ENCODE measurements at regions not wholly inside any gene's neighbourhood (a gene's known extent, or its start where the extent isn't known, plus 50 kb on each side); places are given as distances from the start of the nearest gene placed in this dataset.

DNA sequence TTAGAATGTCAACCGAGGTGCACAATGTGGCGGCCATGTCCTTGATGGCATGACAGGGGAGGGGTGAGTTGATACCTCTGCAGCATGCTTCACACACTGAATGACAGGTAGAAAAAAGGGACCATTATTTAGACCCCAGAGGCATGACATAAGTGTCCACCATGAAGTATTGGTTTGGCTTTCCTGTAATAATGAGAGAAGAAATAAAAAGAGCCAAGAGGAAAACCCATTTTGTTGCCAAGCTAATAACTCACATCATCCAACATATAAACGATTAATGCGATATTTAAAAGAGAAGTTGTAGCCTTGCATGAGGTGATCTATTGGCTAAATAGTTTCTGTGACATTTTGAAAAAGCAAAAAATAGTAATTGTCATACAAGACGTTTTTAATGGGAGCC, 343.4 kb downstream of the LRIG3 start:
- H3K9me3 Mint-ChIP-seq, result peaks cover 3% of the 10 kb centered on the region
- DNase-seq (no peak), ATAC-seq (no peak)
- peaks cover 2% of the 10 kb centered on the region for H3K27me3 Mint-ChIP-seq (ENCODE audit: low read depth)
- no peaks in the 10 kb centered on the region for H3K4me1 Mint-ChIP-seq (ENCODE audit: low read depth)
- no peak overlapping the region for H3K4me3 Mint-ChIP-seq
- no peaks in the 10 kb centered on the region for H3K36me3 Mint-ChIP-seq (ENCODE audit: insufficient read depth)

DNA sequence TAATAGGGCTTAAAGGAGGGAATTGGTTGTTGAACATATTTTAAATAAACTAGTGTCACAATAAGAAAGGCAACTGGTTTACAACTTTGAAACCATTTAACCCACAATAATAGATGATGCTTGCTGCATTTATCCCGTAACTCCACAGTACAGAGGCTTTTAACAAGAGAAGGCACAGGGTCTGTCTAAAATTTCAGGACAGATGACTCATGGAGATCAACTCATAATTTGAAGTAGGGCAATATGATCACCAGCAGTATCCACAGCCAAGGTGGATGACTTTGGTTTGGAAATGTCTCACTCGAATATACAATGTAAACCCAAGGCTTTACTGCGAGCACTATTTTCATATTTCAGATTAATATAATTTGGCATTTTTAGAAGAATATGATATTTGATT, 340.2 kb downstream of the LRIG3 start:
- Mint-ChIP-seq H3K27me3 (ENCODE audit: low read depth) (peaks cover 2% of the 10 kb centered on the region), H3K4me3 (no peak overlapping the region), H3K36me3 (ENCODE audit: insufficient read depth) (no peaks in the 10 kb centered on the region), H3K4me1 (ENCODE audit: low read depth) (no peaks in the 10 kb centered on the region), H3K9me3 (peaks cover 3% of the 10 kb centered on the region)
- DNase-seq (no peak), ATAC-seq (no peak)

DNA sequence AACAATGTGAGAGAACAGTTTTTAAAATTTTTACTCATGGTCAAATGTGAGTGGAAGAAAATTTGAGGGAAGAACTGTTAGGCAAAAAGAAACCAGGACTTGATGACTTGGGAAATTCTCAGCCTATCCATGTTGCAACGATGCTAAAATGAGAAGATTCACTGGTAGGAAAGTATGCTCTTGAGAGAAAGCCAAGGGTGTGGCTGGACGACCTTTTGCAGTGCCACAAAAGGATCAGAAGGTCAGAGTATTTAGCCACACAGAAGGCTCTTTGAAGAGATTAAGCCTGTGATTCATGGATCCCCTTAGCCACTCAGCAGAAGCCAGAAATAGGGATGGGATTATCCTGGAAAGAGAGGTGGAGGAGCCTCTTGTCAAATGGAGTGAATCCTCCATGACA, 336.8 kb downstream of the LRIG3 start:
- H3K9me3 Mint-ChIP-seq, result no peaks in the 10 kb centered on the region

DNA sequence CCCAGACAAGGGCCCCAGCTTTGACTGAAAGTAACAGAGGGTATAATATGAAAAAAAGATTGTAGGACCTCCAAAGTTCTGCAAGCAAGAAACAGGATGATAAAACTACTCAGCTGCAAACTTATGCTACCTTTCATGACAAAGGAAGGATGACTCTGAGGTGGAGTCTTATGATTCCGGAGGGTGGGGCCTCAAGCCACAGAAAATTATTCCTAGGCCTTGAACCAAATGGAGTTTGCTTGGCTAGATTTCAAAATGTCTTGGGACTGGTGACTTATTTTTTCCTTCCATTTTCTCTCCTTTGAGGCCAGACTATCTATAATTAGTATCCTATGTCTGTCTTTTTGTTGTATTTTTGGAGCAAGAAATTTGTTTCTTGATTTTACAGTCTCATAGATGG, 336.4 kb downstream of the LRIG3 start:
- H3K4me1 Mint-ChIP-seq (ENCODE audit: low read depth), result no peaks in the 10 kb centered on the region
- no peaks in the 10 kb centered on the region for H3K36me3 Mint-ChIP-seq (ENCODE audit: insufficient read depth)
- ATAC-seq, result no peak
- no peak overlapping the region for H3K4me3 Mint-ChIP-seq
- no peaks in the 10 kb centered on the region for H3K9me3 Mint-ChIP-seq
- H3K27me3 Mint-ChIP-seq (ENCODE audit: low read depth), result no peaks in the 10 kb centered on the region
- no peak for DNase-seq

More for the DNA sequence above, 336.8 kb downstream of the LRIG3 start:
- no peak overlapping the region for H3K4me3 Mint-ChIP-seq
- DNase-seq (no peak), ATAC-seq (no peak)
- no peaks in the 10 kb centered on the region for H3K4me1 Mint-ChIP-seq (ENCODE audit: low read depth)
- no peaks in the 10 kb centered on the region for H3K36me3 Mint-ChIP-seq (ENCODE audit: insufficient read depth)
- no peaks in the 10 kb centered on the region for H3K27me3 Mint-ChIP-seq (ENCODE audit: low read depth)

DNA sequence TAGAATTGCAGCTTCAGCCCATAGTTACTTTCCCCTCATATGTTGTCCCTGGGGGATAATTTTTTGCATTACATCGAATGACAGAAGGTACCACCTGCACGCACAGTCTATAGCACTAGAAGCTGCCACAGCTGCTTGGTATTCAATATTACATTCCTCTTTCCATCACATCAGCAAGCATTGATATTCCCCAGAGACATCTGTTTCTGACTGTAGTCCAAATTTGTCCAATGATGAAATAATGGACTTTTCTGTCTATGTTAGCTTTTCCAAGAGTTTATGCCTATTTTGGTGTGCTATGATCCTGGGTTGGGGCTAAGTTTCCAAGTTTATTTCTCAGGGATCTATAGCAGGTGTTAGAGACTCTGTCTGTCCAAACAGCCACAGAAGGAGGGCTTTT, 335.4 kb downstream of the LRIG3 start:
- ATAC-seq (no peak), DNase-seq (no peak)
- Mint-ChIP-seq H3K27me3 (ENCODE audit: low read depth) (no peaks in the 10 kb centered on the region), H3K36me3 (ENCODE audit: insufficient read depth) (no peaks in the 10 kb centered on the region), H3K4me3 (no peak overlapping the region), H3K4me1 (ENCODE audit: low read depth) (no peaks in the 10 kb centered on the region), H3K9me3 (no peaks in the 10 kb centered on the region)

DNA sequence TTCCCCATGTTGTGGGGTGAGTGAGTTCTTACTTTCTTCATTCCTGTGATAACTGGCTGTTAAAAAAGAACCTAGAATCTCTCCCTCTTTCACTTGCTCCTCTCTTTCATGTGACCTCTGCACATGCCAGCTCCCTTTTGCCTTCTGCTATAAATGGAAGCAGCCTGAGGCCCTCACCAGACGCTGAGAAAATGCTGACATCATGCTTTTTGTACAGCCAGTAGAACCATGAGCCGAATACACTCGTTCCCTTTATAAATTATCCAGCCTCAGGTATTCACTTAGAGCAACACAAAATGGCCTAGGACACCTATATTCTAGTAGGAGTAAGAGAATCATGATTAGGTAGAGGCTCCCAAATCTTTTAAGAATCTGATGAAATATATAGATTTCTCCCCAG, 333.5 kb downstream of the LRIG3 start:
- no peaks in the 10 kb centered on the region for H3K4me1 Mint-ChIP-seq (ENCODE audit: low read depth)

DNA sequence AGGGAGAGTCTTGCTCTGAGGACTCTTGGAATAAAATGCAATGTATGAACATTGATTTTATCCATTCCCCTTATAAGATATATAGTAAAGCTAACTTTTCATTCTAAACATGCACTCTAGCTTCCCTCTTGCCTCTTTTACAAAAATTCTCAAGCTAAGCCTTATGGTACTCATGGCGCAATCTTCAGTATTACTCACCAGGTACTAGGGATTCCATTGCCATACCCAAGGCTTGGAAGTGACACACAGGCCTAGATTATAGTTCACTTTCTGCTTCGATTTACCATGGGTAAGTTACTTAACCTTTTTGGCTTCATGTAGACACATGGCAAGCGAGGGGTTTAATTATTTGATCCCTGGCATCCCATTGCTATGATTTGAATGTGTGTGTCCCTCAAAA, 331.5 kb downstream of the LRIG3 start:
- H3K36me3 Mint-ChIP-seq (ENCODE audit: insufficient read depth), result no peaks in the 10 kb centered on the region
- H3K4me3 Mint-ChIP-seq, result no peak overlapping the region
- no peak for DNase-seq
- ATAC-seq, result no peak
- no peaks in the 10 kb centered on the region for H3K27me3 Mint-ChIP-seq (ENCODE audit: low read depth)
- H3K4me1 Mint-ChIP-seq (ENCODE audit: low read depth), result no peaks in the 10 kb centered on the region
- no peaks in the 10 kb centered on the region for H3K9me3 Mint-ChIP-seq

More for the DNA sequence above, 333.5 kb downstream of the LRIG3 start:
- Mint-ChIP-seq H3K36me3 (ENCODE audit: insufficient read depth) (no peaks in the 10 kb centered on the region), H3K9me3 (no peaks in the 10 kb centered on the region), H3K4me3 (no peak overlapping the region), H3K27me3 (ENCODE audit: low read depth) (no peaks in the 10 kb centered on the region)
- ATAC-seq (no peak), DNase-seq (no peak)

DNA sequence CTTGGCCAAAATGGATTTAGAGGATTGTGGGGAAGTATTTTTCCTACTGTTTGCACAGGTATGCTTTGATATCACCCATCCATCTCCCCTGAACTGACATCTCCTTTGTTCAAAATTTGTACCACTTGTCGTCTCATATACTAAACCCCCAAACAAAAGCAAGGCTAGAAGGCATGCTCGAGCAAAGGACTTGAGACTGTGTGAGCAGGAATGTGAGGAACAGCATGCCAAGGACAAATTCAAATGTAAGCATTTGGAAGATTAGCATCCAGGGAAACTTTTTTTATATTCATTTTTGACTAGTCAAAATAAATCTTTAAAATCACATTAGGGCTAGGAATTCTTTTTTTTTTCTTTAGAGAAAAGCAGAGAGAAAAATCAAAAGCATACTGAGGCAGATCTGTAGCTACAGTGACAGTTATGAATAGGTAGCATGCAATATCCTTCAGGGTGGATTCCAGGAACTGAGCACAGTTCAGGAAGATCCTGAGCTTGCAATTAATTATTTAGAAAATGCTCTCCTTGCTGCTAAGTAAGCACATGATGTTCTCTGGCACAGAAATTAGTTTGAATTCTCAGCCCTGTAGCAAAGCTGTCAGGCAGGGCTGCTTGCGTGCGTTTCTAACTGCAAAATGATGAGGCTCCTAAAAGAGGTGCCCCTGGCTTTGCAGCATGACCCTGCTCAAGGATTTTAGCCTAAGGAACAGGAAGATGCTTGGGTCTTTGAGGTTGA, 327.7 kb downstream of the LRIG3 start:
- peaks cover 4% of the 10 kb centered on the region for H3K9me3 Mint-ChIP-seq
- no peak overlapping the region for H3K4me3 Mint-ChIP-seq
- no peak for ATAC-seq
- no peaks in the 10 kb centered on the region for H3K36me3 Mint-ChIP-seq (ENCODE audit: insufficient read depth)
- H3K27me3 Mint-ChIP-seq (ENCODE audit: low read depth), result peaks cover 2% of the 10 kb centered on the region
- no peak for DNase-seq
- H3K4me1 Mint-ChIP-seq (ENCODE audit: low read depth), result no peaks in the 10 kb centered on the region

DNA sequence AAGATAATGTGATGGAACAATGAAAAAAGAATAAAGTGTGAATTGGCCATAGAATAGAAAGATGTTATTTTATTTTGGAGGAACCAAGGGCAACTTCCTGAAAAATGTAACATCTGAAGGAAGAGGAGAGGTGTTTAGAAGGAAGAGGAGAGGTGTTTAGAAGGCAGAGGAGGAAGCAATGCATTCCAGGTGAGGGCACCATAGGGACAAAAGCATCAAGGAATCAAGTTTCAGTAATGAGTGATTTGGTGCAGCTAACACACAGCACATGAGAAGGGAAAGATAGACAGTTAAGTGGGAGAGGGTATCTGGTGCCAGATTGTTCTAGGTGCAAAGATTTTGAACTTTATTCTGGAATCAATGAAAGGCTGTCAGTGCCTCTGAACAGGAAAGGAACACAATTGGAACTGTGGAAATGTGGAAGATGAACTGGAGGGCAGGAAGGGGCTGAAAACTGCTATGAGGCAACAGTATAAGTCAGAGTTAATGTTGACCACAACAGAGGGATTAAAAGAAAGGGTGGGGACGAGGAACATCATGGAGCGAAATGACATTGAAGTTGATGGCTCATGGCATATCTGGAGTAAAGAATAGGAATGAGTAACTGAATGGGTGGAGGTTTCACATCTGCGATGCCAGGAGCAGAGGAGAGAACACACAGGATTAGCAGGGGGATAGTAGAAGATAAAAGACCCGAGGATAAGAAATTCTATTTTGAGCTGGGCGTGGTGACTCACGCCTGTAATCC, 326.6 kb downstream of the LRIG3 start:
- peaks cover 7% of the 10 kb centered on the region for H3K9me3 Mint-ChIP-seq
- H3K27me3 Mint-ChIP-seq (ENCODE audit: low read depth), result peaks cover 2% of the 10 kb centered on the region
- no peaks in the 10 kb centered on the region for H3K36me3 Mint-ChIP-seq (ENCODE audit: insufficient read depth)
- DNase-seq (no peak), ATAC-seq (no peak)
- no peaks in the 10 kb centered on the region for H3K4me1 Mint-ChIP-seq (ENCODE audit: low read depth)
- no peak overlapping the region for H3K4me3 Mint-ChIP-seq

DNA sequence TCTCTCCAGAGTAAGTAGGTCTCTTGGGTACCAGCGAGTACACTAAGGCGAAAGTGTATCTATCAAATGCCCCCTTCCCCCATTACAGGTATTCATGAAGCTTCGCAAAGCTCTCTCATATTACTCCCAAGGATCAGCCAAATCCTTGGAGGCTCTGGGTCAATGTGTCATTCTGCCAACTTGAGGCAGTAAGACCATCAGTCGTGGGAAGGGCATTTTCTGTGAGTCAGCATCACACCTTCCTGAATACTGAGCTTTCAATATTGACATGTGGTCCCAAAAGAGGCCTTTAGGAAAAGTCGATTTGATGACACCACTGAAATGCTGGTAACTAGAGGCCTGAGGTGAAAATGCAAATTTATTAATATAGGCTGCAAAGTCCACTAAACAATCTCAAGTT, 323.9 kb downstream of the LRIG3 start:
- DNase-seq (no peak), ATAC-seq (no peak)
- H3K4me1 Mint-ChIP-seq (ENCODE audit: low read depth), result no peaks in the 10 kb centered on the region
- H3K9me3 Mint-ChIP-seq, result peaks cover 10% of the 10 kb centered on the region
- no peak overlapping the region for H3K4me3 Mint-ChIP-seq
- H3K27me3 Mint-ChIP-seq (ENCODE audit: low read depth), result peaks cover 2% of the 10 kb centered on the region
- H3K36me3 Mint-ChIP-seq (ENCODE audit: insufficient read depth), result no peaks in the 10 kb centered on the region

DNA sequence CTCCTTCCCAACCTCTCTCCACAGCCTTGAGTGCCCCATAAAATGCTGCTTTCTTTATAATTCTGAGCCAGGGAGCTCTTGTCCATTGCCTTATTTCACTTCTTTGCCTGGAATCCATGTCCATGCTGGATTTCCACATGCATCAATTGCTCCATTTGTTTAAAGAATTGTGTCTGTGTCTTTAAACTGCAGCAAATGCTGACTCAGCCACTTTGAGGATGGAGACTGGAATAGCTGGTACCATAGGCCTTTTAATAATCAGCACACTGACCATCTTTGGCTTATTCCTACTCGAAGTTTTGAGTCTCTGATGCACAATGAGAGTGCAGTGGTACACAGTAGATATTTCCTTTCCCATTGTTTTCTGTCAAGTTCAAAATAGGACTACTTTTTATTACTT, 318.8 kb downstream of the LRIG3 start:
- Mint-ChIP-seq H3K4me1 (ENCODE audit: low read depth) (no peaks in the 10 kb centered on the region), H3K4me3 (no peak overlapping the region), H3K9me3 (peaks cover 18% of the 10 kb centered on the region), H3K27me3 (ENCODE audit: low read depth) (peaks cover 2% of the 10 kb centered on the region), H3K36me3 (ENCODE audit: insufficient read depth) (no peaks in the 10 kb centered on the region)
- ATAC-seq (no peak), DNase-seq (no peak)

DNA sequence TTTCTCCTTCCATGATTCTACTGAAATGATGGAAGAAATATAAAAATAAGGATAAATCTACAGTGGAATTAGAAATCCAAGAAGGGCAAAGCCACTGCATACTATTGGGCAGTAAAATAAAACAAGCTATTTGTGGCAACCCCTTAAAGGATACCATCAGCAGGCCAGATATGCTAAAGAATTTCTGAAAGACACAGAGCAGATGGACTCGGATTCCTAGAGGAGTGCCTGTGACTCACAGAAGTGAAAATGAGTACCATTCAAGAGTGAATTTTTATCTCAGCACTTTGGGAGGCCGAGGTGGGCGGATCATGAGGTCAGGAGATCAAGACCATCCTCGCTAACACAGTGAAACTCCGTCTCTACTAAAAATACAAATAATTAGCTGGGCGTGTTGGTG, 318.1 kb downstream of the LRIG3 start:
- H3K4me1 Mint-ChIP-seq (ENCODE audit: low read depth), result no peaks in the 10 kb centered on the region
- peaks cover 2% of the 10 kb centered on the region for H3K27me3 Mint-ChIP-seq (ENCODE audit: low read depth)
- H3K4me3 Mint-ChIP-seq, result no peak overlapping the region
- ATAC-seq (no peak), DNase-seq (no peak)
- H3K9me3 Mint-ChIP-seq, result peaks cover 17% of the 10 kb centered on the region
- no peaks in the 10 kb centered on the region for H3K36me3 Mint-ChIP-seq (ENCODE audit: insufficient read depth)

DNA sequence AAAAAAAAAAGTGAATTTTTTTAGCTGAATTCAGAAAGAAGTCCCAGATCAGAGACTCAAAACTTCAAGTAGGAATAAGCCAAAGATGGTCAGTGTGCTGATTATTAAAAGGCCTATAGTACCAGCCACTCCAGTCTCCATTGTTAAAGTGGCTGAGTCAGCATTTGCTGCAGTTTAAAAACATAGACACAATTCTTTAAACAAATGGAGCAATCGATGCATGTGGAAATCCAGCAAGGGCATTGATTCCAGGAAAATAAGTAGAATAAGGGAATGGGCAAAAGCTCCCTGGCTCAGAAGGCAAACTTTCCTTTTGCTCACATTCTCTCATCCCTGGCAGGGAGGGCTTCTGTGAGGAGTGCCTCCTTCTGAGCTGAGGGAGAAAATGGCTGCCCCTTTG, 317.6 kb downstream of the LRIG3 start:
- no peaks in the 10 kb centered on the region for H3K36me3 Mint-ChIP-seq (ENCODE audit: insufficient read depth)
- H3K4me1 Mint-ChIP-seq (ENCODE audit: low read depth), result no peaks in the 10 kb centered on the region
- DNase-seq (no peak), ATAC-seq (no peak)
- H3K27me3 Mint-ChIP-seq (ENCODE audit: low read depth), result no peaks in the 10 kb centered on the region
- no peak overlapping the region for H3K4me3 Mint-ChIP-seq
- H3K9me3 Mint-ChIP-seq, result peaks cover 14% of the 10 kb centered on the region

DNA sequence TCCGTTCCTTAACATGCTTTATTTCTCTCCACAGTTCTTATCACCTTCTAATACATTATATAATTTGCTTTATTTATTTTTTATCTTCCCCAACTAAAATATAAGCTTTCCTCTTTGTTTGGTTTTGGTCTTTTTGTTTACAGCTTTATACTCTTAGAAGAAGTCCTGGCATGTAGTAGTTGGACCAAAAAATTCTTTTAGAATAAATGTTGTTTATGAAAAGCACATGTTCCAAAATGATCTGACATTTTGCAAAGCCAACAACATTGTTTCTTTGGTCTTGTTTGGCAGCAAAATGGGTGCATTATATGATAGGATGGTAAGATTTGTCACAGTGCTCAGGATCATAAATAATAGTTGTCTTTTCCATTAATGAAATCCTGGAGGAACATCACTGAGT, 312.5 kb downstream of the LRIG3 start:
- no peaks in the 10 kb centered on the region for H3K4me1 Mint-ChIP-seq (ENCODE audit: low read depth)
- H3K36me3 Mint-ChIP-seq (ENCODE audit: insufficient read depth), result no peaks in the 10 kb centered on the region
- H3K4me3 Mint-ChIP-seq, result no peak overlapping the region
- ATAC-seq (no peak), DNase-seq (no peak)
- peaks cover 2% of the 10 kb centered on the region for H3K27me3 Mint-ChIP-seq (ENCODE audit: low read depth)
- H3K9me3 Mint-ChIP-seq, result peaks cover 7% of the 10 kb centered on the region

DNA sequence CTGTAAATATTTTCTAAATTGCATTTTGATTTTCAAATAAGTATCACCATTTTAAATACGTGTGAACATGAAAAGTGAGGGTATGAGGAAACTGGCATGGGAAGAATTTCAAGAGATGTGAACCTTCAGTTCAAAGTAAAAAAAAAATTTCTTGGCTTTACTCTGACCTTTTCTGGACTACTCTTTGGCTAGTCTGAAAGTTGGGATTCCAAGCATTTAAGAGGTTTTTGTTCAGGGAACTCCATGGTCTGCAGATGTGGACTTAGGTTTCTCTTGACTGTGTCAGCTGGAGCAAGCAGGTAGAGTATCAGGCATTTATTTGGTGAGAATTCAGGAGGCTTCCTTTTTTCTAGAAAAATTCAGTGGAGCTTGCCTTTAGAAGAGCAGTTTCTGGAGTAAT, 311.6 kb downstream of the LRIG3 start:
- no peak for ATAC-seq
- no peaks in the 10 kb centered on the region for H3K36me3 Mint-ChIP-seq (ENCODE audit: insufficient read depth)
- H3K4me1 Mint-ChIP-seq (ENCODE audit: low read depth), result no peaks in the 10 kb centered on the region

More for the DNA sequence above, 311.6 kb downstream of the LRIG3 start:
- peaks cover 4% of the 10 kb centered on the region for H3K9me3 Mint-ChIP-seq
- no peak overlapping the region for H3K4me3 Mint-ChIP-seq
- no peak for DNase-seq
- H3K27me3 Mint-ChIP-seq (ENCODE audit: low read depth), result peaks cover 2% of the 10 kb centered on the region

All from activated T-cell treated with anti-CD3 and anti-CD28 coated beads, Interleukin-2, amount 50 U/mL, for 4 hours (primary cell).